ENCODE measurements at regions not wholly inside any gene's neighbourhood (a gene's known extent, or its start where the extent isn't known, plus 50 kb on each side); places are given as distances from the start of the nearest gene placed in this dataset.

DNA sequence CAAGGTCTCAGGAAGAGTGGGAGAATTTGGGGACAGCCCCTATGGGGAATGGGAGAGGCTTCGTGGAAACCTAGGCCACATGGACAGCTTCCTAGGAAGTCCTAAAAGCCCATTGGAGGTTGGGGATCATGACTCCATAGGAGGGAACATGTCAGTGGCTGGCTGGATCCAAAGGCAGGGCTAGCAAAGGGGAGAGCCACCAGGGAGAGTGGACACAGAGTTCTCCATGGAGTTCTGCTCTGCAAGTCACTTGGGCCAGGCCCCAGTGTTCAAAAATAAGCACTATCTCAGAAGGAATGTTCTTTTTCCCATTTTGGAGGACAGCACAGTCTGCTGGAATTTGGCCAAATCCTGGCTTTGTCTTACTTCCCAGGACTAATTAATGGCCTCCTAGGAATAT, 140.6 kb upstream of the RAD23B start:
- no peaks in the 10 kb centered on the region for H3K9me3 ChIP-seq
- peaks cover 5% of the 10 kb centered on the region for H3K4me1 ChIP-seq (ENCODE audit: insufficient read depth)
- no peaks in the 10 kb centered on the region for H3K36me3 ChIP-seq
- DNase-seq = no peak
- whole genome bisulfite sequencing, 3 donors = 81 to 82% (median 81%) methylated on average over 1 of the region's 1 CpG
- no peaks in the 10 kb centered on the region for H3K27me3 ChIP-seq
- no peak overlapping the region for H3K27ac ChIP-seq
- H3K4me3 ChIP-seq = no peak overlapping the region
- intact Hi-C loops (cut with DNase I) = no loop called here
- TF ChIP-seq POLR2A (IDR thresholded peaks at IDR 0.05) = no peak
- TF ChIP-seq, protein P1, sequence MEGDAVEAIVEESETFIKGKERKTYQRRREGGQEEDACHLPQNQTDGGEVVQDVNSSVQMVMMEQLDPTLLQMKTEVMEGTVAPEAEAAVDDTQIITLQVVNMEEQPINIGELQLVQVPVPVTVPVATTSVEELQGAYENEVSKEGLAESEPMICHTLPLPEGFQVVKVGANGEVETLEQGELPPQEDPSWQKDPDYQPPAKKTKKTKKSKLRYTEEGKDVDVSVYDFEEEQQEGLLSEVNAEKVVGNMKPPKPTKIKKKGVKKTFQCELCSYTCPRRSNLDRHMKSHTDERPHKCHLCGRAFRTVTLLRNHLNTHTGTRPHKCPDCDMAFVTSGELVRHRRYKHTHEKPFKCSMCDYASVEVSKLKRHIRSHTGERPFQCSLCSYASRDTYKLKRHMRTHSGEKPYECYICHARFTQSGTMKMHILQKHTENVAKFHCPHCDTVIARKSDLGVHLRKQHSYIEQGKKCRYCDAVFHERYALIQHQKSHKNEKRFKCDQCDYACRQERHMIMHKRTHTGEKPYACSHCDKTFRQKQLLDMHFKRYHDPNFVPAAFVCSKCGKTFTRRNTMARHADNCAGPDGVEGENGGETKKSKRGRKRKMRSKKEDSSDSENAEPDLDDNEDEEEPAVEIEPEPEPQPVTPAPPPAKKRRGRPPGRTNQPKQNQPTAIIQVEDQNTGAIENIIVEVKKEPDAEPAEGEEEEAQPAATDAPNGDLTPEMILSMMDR (IDR thresholded peaks at IDR 0.05) = no peak
- TF ChIP-seq EP300 (IDR thresholded peaks at IDR 0.05) = no peak

DNA sequence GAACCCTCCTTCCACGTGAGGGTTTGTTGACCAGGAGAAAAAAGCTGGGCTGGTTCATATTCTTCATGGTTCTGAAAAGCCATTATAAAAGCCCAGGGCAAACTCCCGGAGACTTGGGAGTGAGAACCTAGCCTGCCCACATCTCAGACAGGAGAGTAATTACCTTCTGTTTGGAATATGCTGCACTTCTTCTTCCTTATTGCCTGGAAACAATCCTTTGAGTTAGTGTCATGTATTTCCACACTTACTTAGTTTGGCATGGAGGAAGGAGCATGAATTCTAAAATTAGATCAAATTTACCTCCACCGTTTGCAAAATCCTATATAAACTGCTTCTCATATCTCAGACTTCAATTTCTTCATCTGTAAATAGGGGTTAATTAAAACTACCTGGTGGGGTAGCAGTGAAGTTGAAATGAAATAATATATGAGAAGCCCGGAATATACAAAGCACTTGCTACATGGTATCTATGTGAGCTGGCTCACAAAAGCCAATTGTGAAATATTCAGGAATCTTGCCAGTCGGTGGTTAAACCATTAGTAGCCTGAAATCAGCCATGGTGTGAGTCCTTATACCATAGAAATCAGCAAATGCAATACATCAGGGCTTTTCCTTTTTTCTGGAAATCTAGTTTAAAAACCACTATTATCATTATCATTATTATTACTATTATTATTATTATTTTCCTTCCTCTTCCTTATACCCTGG, 140.0 kb upstream of the RAD23B start:
- intact Hi-C loops (cut with DNase I) = no loop called here
- H3K27ac ChIP-seq = no peak overlapping the region
- no peak for DNase-seq
- no peaks in the 10 kb centered on the region for H3K27me3 ChIP-seq
- no peaks in the 10 kb centered on the region for H3K36me3 ChIP-seq
- no peak for TF ChIP-seq POLR2A (IDR thresholded peaks at IDR 0.05)
- TF ChIP-seq, protein P1 (IDR thresholded peaks at IDR 0.05) = no peak
- TF ChIP-seq EP300 (IDR thresholded peaks at IDR 0.05) = no peak
- H3K4me3 ChIP-seq = no peak overlapping the region
- peaks cover 5% of the 10 kb centered on the region for H3K4me1 ChIP-seq (ENCODE audit: insufficient read depth)
- WGBS, 3 donors = 40 to 59% (median 55%) methylated on average over 5 of the region's 5 CpGs
- H3K9me3 ChIP-seq = no peaks in the 10 kb centered on the region

DNA sequence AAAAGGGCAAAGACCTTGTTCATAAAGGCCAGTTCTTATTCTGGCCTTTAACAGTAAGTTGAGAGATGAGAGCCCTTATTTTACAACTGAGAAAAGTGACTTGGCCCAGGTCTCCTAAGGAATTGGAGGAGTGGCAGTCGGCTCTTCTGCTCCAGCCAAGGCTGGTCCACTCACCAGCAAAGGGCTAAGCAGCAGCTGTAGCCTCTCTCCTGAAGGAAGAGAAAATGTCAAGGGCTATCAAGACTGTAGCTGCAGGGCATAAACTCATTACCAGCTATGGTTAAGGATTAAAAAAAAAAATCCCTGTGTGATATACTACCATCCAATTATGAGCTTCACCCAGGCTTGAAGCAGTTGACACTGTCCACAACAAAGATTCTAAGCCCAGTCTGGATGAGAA, 138.6 kb upstream of the RAD23B start:
- no peak overlapping the region for H3K27ac ChIP-seq
- H3K4me1 ChIP-seq (ENCODE audit: insufficient read depth) = peaks cover 5% of the 10 kb centered on the region
- no peak overlapping the region for H3K4me3 ChIP-seq
- H3K27me3 ChIP-seq = no peaks in the 10 kb centered on the region
- intact Hi-C loops (cut with DNase I) = no loop called here
- no peaks in the 10 kb centered on the region for H3K9me3 ChIP-seq
- TF ChIP-seq, protein P1 (IDR thresholded peaks at IDR 0.05) = no peak
- TF ChIP-seq EP300 (IDR thresholded peaks at IDR 0.05) = no peak
- TF ChIP-seq POLR2A (IDR thresholded peaks at IDR 0.05) = no peak
- WGBS, 3 donors = 45 to 59% (median 50%) methylated on average over 1 of the region's 1 CpG
- DNase-seq = no peak
- no peaks in the 10 kb centered on the region for H3K36me3 ChIP-seq

DNA sequence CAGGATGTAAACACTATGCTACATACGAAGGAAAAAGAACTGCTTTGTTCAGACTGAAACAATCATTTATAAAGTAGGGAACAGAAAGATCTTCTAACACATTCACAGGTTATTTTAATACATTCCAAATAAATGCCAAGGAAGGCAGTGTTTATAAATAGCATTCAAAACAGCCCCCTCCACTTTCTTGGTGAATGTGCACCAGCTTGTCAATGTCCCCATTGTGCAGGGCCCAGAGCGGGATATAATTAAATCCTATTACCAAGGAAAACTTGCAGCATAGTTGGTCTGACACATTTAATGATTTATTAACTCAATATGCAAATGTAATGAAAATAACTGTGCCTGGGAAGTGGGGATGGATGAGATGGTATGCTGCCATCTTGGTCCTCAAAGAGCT, 135.9 kb upstream of the RAD23B start:
- Histone ChIP-seq H3K9me3 (no peaks in the 10 kb centered on the region), H3K4me1 (ENCODE audit: insufficient read depth) (peaks cover 5% of the 10 kb centered on the region), H3K27me3 (no peaks in the 10 kb centered on the region), H3K36me3 (no peaks in the 10 kb centered on the region), H3K27ac (no peak overlapping the region), H3K4me3 (no peak overlapping the region)
- TF ChIP-seq POLR2A (IDR thresholded peaks at IDR 0.05) = no peak
- no peak for TF ChIP-seq EP300 (IDR thresholded peaks at IDR 0.05)
- TF ChIP-seq, protein P1 (IDR thresholded peaks at IDR 0.05) = no peak
- 61 to 68% (median 64%) methylated on average over 2 of the region's 2 CpGs for WGBS, 3 donors
- DNase-seq = no peak
- intact Hi-C loops (cut with DNase I) = no loop called here
